ES-I3 (cell line): ENCODE measurements at regions not wholly inside any gene's neighbourhood (a gene's known extent, or its start where the extent isn't known, plus 50 kb on each side); places are given as distances from the start of the nearest gene placed in this dataset.
"Not testable (repeated sequence)": the region's sequence is repeated elsewhere in the genome, so short reads cannot be mapped to it uniquely, and the experiment has no call there.

Experiments used
- H3K36me3 ChIP-seq: 2 replicates; pipeline ENCODE4 v1.6.1; 2013; ENCODE audit warnings: mild to moderate bottlenecking, low read length, control low read depth, moderate library complexity; ENCODE audit not compliant: insufficient read depth
- H3K4me1 ChIP-seq: 2 replicates; pipeline ENCODE4 v1.6.1; 2013; ENCODE audit warnings: mild to moderate bottlenecking, control low read depth, low read length; ENCODE audit not compliant: insufficient read depth
- H3K9ac ChIP-seq: 2 replicates; pipeline ENCODE4 v1.6.1; 2013; ENCODE audit warnings: low read depth, mild to moderate bottlenecking, low read length, moderate library complexity
- H3K9me3 ChIP-seq: 2 replicates; pipeline ENCODE4 v1.6.1; 2013; ENCODE audit warnings: mild to moderate bottlenecking, low read length, moderate library complexity; ENCODE audit not compliant: control insufficient read depth, insufficient read depth

DNA sequence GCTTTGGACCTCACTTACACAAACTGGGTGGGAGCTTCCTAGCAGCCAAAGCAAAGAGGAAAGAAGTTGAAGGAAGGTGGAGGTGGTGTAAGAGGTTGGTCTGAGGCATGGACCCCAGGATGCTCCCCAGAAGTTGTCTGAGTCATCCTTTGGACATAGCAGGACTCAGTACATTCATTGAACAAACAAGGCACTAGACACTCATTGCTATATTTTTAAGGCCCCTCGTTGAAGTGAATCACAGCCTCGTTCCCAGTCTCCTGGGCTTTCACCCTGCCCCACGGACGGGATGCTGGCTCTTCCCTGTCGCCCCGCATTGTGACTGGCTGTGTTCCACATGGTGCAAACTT, 95.9 kb upstream of the FGF3 start:
- no peaks in the 10 kb centered on the region for H3K36me3 ChIP-seq
- H3K4me1 ChIP-seq: no peaks in the 10 kb centered on the region; the same call in 1 of the 2 replicates
- H3K9ac ChIP-seq: no peak overlapping the region
- H3K9me3 ChIP-seq: 0 out of 2 replicates have a peak, but pooled peaks cover 2% of the 10 kb centered on the region

GRCh38 chr11:69915501-69916250, 96.5 kb upstream of the FGF3 start:
- no peaks in the 10 kb centered on the region for H3K36me3 ChIP-seq
- 0 out of 2 replicates have a peak, but pooled peaks cover 2% of the 10 kb centered on the region for H3K9me3 ChIP-seq
- H3K9ac ChIP-seq: no peak overlapping the region
- H3K4me1 ChIP-seq: no peaks in the 10 kb centered on the region; the same call in 1 of the 2 replicates

DNA sequence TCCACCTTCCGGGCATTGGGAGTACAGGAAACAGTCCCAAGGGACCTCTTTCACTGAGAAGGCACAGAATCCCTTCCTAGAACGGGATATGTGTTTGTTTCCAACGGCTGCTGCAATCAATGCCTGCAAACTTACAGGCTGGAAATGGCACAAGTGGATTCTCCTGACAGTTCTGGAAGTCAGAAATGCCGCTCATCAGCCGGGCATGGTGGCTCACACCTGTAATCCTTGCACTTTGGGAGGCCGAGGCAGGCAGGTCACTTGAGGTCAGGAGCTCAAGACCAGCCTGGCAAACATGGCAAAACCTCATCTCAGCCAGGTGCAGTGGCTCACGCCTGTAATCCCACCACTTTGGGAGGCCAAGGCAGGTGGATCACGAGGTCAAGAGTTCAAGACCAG, 97.0 kb upstream of the FGF3 start:
- not testable (repeated sequence) for H3K9me3 ChIP-seq, H3K4me1 ChIP-seq, H3K9ac ChIP-seq, H3K36me3 ChIP-seq

DNA sequence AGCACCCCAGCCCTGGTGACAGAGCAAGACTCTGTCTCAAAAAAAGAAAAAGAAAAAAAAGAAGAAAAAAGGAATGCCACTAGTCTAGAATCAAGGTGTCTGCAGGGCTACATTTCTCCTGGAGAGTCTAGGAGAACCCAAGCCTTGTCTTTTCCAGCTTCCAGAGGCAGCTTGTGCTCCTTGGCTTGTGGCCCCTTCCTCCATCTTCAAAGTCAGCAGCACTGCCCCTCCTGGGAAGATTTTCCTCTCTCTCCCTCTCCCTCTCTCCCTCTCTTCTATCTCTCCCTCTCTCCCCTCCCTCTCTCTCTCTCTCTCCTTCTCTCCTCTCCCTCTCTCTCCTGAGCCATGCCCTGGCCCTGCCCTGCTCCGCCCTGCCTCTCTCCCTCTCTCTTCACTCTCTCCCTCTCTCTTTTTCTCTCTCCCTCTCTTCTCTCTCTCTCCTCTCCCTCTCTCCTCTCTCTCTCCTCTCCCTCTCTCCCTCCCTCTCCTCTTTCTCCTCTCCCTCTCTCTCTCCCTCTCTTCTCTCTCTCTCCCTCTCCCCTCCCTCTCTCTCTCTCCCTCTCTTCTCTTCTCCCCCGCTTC, 97.7 kb upstream of the FGF3 start:
- Histone ChIP-seq H3K4me1 (no peaks in the 10 kb centered on the region; the same call in 1 of the 2 replicates), H3K36me3 (no peaks in the 10 kb centered on the region), H3K9ac (no peak overlapping the region), H3K9me3 (0 out of 2 replicates have a peak, but pooled peaks cover 2% of the 10 kb centered on the region)

GRCh38 chr11:69917529-69917928, 98.3 kb upstream of the FGF3 start:
- no peak overlapping the region for H3K9ac ChIP-seq
- 0 out of 2 replicates have a peak, but pooled peaks cover 2% of the 10 kb centered on the region for H3K9me3 ChIP-seq
- H3K36me3 ChIP-seq: no peaks in the 10 kb centered on the region
- no peaks in the 10 kb centered on the region; the same call in 1 of the 2 replicates for H3K4me1 ChIP-seq

DNA sequence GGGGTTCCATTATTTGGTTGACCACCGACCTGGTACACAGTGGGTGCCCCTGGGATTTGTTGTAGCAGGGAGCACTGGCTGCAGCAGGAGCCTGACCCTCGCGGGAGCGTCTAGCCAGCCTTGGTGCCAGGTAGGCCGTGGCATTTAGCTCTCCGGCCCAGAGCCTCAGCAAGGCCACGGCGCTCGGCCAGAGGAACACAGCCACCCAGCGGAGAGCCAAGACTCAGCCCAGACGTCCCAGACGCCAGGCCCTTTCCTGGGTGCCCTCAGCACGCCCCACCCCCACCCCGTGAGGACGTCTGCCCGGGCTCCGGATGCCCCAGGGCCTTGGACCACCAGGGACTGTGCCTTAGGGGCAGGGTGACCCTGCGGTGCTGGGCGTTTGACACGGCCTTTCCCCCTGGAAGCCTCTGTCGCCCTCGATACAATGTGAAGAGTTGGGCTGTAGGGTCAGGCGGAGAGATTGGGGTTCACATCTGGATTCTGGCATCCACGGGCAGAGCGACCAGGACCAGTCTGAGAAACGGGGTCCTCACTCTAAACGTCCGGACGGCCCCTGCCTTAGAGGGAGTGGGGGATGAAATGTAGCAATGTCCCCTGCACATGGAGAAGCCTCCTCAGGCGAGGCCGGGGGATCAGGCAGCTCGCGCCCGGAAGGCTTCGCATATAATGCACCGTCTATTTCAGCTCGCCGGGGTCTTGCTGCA, 99.2 kb upstream of the FGF3 start:
- H3K9me3 ChIP-seq: 0 out of 2 replicates have a peak, but pooled peaks cover 2% of the 10 kb centered on the region
- no peak overlapping the region for H3K9ac ChIP-seq
- H3K4me1 ChIP-seq: no peaks in the 10 kb centered on the region; the same call in 1 of the 2 replicates
- H3K36me3 ChIP-seq: no peaks in the 10 kb centered on the region

GRCh38 chr11:69918938-69919650, 99.9 kb upstream of the FGF3 start:
- H3K4me1 ChIP-seq: no peaks in the 10 kb centered on the region; the same call in 1 of the 2 replicates
- no peak overlapping the region for H3K9ac ChIP-seq
- no peaks in the 10 kb centered on the region for H3K36me3 ChIP-seq
- H3K9me3 ChIP-seq: 0 out of 2 replicates have a peak, but pooled peaks cover 2% of the 10 kb centered on the region

GRCh38 chr11:69919659-69920344, 100.6 kb upstream of the FGF3 start:
- Histone ChIP-seq H3K9me3 (0 out of 2 replicates have a peak, but pooled peaks cover 2% of the 10 kb centered on the region), H3K4me1 (no peaks in the 10 kb centered on the region; the same call in 1 of the 2 replicates), H3K36me3 (no peaks in the 10 kb centered on the region), H3K9ac (no peak overlapping the region)

- Histone ChIP-seq H3K9me3 (0 out of 2 replicates have a peak, but pooled peaks cover 2% of the 10 kb centered on the region), H3K36me3 (no peaks in the 10 kb centered on the region), H3K9ac (no peak overlapping the region), H3K4me1 (no peaks in the 10 kb centered on the region; the same call in 1 of the 2 replicates)
These were observed 101.3 kb upstream of the FGF3 start for GRCh38 chr11:69920345-69921127.

DNA sequence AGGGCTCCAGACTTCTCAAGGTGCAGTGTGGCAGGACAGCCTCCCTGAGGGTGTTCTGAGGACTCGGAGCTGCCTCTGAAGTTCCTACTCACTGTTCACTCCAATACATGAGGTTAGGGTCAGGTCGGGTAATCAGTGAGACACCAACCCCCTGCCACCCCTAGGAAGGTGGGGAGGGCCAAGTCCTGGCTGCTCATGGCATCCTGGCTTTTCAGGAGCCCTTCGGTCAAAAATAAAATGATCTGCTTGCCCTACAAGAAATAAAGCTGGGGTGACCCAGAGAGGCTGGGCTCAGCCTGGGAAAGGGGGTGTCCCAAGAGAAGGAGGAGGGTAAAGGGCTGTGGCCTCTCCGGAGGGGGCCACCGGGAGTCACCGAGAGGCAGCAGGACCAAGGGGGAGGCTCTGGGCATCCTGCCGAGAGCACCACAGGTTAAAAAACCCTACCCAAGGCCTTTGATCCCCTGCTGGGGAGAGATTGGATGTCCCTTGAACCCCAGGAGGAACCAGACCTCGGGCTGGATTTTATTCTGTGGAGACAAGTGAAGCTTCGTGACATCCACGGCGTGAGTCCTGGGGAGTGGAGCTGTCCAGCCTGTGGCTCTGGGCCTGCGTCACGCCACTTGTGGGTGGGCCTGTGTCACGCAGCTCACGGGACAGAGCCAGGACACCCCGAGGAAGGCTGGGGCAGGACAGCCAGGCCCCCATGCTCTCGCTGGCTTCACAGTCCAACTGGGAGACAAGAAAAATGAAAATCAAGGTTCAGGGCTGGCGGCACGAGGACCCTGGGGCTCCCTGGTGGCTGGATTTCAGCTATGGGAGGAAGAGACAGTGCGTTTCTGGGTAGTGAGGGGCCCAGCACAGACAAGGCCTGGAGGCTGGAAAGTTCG, 102.2 kb upstream of the FGF3 start:
- H3K4me1 ChIP-seq: no peaks in the 10 kb centered on the region; the same call in 1 of the 2 replicates
- no peaks in the 10 kb centered on the region for H3K36me3 ChIP-seq
- no peak overlapping the region for H3K9ac ChIP-seq
- H3K9me3 ChIP-seq: 0 out of 2 replicates have a peak, but pooled peaks cover 2% of the 10 kb centered on the region

- no peaks in the 10 kb centered on the region for H3K36me3 ChIP-seq
- H3K9ac ChIP-seq: no peak overlapping the region
- no peaks in the 10 kb centered on the region; the same call in 1 of the 2 replicates for H3K4me1 ChIP-seq
- H3K9me3 ChIP-seq: no peaks in the 10 kb centered on the region
These were observed 102.9 kb upstream of the FGF3 start for GRCh38 chr11:69922015-69922595.

DNA sequence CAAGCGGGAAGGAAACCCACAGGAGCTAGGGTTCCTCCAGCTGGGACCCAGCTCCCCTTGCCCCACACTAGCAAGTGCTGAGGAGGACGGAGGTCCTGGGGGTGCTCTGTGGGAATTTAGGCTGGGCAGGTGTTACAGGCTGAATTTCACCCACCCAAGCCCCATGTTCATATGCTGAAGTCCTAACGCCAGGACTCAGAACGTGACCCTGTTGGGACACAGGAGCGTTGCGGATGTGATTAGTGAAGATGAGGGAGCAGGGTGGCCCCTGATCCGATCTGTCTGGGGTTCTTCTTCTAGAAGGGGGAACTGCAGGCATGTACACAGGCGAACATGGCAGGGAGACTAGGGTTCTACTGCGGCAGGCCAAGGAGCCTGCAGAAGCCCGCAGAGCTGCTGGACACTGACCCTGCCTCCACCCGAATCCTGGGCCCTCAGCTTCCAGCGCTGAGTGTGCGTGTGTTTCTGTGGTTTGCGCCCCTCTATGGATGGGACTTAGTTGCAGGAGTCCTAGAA, 103.4 kb upstream of the FGF3 start:
- no peaks in the 10 kb centered on the region for H3K9me3 ChIP-seq
- no peaks in the 10 kb centered on the region; the same call in 1 of the 2 replicates for H3K4me1 ChIP-seq
- no peaks in the 10 kb centered on the region for H3K36me3 ChIP-seq
- no peak overlapping the region for H3K9ac ChIP-seq
